Lower leg skin (tissue), 3 donors: ENCODE measurements at regions not wholly inside any gene's neighbourhood (a gene's known extent, or its start where the extent isn't known, plus 50 kb on each side); places are given as distances from the start of the nearest gene placed in this dataset.

ENCODE experiments used
- POLR2A ChIP-seq, 2 donors: fragments of 450-650 bp; IDR thresholded peaks; one replicate each; pipeline ENCODE4 v1.6.1; 2016 to 2017; ENCODE audit warnings: antibody characterized with exemption in 2 of 2, mild to moderate bottlenecking in 1 of 2, moderate library complexity in 1 of 2
- TF ChIP-seq, protein P1 (sequence below), 3 donors: fragments of 450-650 bp; IDR thresholded peaks; one replicate each; pipeline ENCODE4 v1.5.1; 2016; ENCODE audit warnings: antibody characterized with exemption in 3 of 3, mild to moderate bottlenecking in 3 of 3, moderate library complexity in 2 of 3

DNA sequence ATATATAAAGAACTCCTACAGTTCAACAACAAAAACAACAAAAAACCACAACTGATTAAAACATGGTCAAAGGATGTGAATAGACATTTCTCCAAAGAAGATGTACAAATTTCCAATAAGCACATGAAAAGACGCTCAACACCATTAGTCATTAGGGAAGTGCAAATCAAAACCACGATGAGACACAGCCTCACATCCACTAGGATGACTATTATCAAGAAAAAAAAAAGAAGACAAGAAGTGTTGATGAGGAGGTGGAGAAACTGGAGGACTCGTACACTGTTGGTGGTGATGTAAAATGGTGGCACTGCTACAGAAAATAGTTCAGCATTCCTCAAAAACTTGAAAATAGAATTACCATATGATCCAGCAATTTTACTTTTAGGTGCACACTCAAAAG, 61.0 kb upstream of the SOX1 start:
- TF ChIP-seq, protein P1, sequence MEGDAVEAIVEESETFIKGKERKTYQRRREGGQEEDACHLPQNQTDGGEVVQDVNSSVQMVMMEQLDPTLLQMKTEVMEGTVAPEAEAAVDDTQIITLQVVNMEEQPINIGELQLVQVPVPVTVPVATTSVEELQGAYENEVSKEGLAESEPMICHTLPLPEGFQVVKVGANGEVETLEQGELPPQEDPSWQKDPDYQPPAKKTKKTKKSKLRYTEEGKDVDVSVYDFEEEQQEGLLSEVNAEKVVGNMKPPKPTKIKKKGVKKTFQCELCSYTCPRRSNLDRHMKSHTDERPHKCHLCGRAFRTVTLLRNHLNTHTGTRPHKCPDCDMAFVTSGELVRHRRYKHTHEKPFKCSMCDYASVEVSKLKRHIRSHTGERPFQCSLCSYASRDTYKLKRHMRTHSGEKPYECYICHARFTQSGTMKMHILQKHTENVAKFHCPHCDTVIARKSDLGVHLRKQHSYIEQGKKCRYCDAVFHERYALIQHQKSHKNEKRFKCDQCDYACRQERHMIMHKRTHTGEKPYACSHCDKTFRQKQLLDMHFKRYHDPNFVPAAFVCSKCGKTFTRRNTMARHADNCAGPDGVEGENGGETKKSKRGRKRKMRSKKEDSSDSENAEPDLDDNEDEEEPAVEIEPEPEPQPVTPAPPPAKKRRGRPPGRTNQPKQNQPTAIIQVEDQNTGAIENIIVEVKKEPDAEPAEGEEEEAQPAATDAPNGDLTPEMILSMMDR (IDR thresholded peaks at IDR 0.05), result no peak
- no peak for TF ChIP-seq POLR2A (IDR thresholded peaks at IDR 0.05)
